H1 (cell line): ENCODE measurements at regions not wholly inside any gene's neighbourhood (a gene's known extent, or its start where the extent isn't known, plus 50 kb on each side); places are given as distances from the start of the nearest gene placed in this dataset.

ENCODE experiments used
- BACH1 ChIP-seq: IDR thresholded peaks from 2 replicates; pipeline ENCODE4 v1.6.1; 2012; ENCODE audit warnings: low read length, improper control_type of control experiment
- CHD1 ChIP-seq: IDR thresholded peaks from 2 replicates; pipeline ENCODE4 v1.6.1; 2012; ENCODE audit warnings: low read depth, low read length, improper control_type of control experiment
- CHD2 ChIP-seq: IDR thresholded peaks from 2 replicates; pipeline ENCODE4 v1.6.1; 2012; ENCODE audit warnings: low read length, improper control_type of control experiment
- EP300 ChIP-seq, 2 experiments: IDR thresholded peaks; 1 replicate in 1 of 2; 2 replicates in 1 of 2; pipeline ENCODE4 v1.6.1; 2011 to 2012; ENCODE audit warnings: low read depth in 2 of 2, low read length in 2 of 2, mild to moderate bottlenecking in 2 of 2, borderline replicate concordance in 1 of 2, inconsistent platforms in 1 of 2, moderate library complexity in 1 of 2
- GABPA ChIP-seq: IDR thresholded peaks from 2 replicates; pipeline ENCODE4 v1.6.1; 2011; ENCODE audit warnings: mild to moderate bottlenecking, low read length, moderate library complexity, borderline replicate concordance; ENCODE audit not compliant: insufficient read depth
- KDM4A ChIP-seq: IDR thresholded peaks from one replicate; pipeline ENCODE4 v1.7.1; 2012; ENCODE audit warnings: low read depth, mild to moderate bottlenecking, moderate library complexity, low read length, inconsistent platforms; ENCODE audit not compliant: severe bottlenecking
- RAD21 ChIP-seq, 2 experiments: IDR thresholded peaks in 1 of 2; conservative IDR thresholded peaks in 1 of 2; 2 replicates each; pipeline ENCODE4 v1.6.1; 2011; ENCODE audit warnings: low read depth in 2 of 2, low read length in 2 of 2, improper control_type of control experiment in 1 of 2, inconsistent platforms in 1 of 2, mild to moderate bottlenecking in 1 of 2, moderate library complexity in 1 of 2
- RNF2 ChIP-seq: fragments of 200-900, 300-1000 bp; sonication (generic); IDR thresholded peaks from 2 replicates; pipeline ENCODE4 v1.7.1; 2016; ENCODE audit warnings: borderline replicate concordance, low read depth, mild to moderate bottlenecking, antibody characterized with exemption, low read length; ENCODE audit not compliant: poor library complexity, severe bottlenecking; ENCODE audit errors: missing control alignments
- SRF ChIP-seq: IDR thresholded peaks from 2 replicates; pipeline ENCODE4 v1.6.1; 2011; ENCODE audit warnings: mild to moderate bottlenecking, low read depth, low read length, moderate library complexity
- SUZ12 ChIP-seq: fragments of 200-600 bp; sonication (generic); IDR thresholded peaks from 2 replicates; pipeline ENCODE4 v1.6.1; 2012; ENCODE audit warnings: mild to moderate bottlenecking, inconsistent platforms, low read length, moderate library complexity, mixed read lengths
- TEAD4 ChIP-seq: IDR thresholded peaks from 2 replicates; pipeline ENCODE4 v1.6.1; 2012; ENCODE audit warnings: low read depth, low read length, inconsistent platforms, mixed read lengths
- TF ChIP-seq, protein P1 (sequence below), 3 experiments: IDR thresholded peaks; 1 replicate in 2 of 3; 2 replicates in 1 of 3; pipeline versions ENCODE4 v1.5.1 to v1.6.1; 2011; ENCODE audit warnings: low read length in 3 of 3, mild to moderate bottlenecking in 3 of 3, inconsistent platforms in 2 of 3, low read depth in 1 of 3, moderate library complexity in 1 of 3; ENCODE audit not compliant: insufficient read depth in 1 of 3; ENCODE audit errors: control extremely low read depth in 1 of 3
- TF ChIP-seq, protein P2 (sequence below): IDR thresholded peaks from 2 replicates; pipeline ENCODE4 v1.6.1; 2011; ENCODE audit warnings: low read length, improper control_type of control experiment
- TF ChIP-seq, protein P3 (sequence below): IDR thresholded peaks from 2 replicates; pipeline ENCODE4 v1.6.1; 2012; ENCODE audit warnings: low read length, inconsistent platforms

DNA sequence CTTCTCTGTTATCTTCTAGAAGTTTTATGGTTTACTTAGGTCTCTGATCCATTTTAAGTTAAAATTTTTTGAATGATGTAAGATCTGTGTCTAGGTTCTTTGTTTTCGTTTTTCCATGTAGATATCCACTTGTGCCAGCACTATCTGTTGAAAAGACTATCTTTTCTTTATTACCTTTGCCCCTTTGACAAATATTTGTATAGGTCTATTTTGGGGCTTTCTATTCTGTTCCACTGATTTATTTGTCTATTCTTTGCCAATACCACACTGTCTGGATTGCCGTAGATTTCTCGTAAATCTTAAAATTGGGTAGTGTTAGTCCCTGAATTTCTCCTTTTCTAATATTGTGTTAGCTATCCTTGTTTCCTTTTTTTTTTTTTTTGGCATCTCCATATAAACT lies 71.4 kb upstream of the PDSS1 start:
- TF ChIP-seq, protein P1, sequence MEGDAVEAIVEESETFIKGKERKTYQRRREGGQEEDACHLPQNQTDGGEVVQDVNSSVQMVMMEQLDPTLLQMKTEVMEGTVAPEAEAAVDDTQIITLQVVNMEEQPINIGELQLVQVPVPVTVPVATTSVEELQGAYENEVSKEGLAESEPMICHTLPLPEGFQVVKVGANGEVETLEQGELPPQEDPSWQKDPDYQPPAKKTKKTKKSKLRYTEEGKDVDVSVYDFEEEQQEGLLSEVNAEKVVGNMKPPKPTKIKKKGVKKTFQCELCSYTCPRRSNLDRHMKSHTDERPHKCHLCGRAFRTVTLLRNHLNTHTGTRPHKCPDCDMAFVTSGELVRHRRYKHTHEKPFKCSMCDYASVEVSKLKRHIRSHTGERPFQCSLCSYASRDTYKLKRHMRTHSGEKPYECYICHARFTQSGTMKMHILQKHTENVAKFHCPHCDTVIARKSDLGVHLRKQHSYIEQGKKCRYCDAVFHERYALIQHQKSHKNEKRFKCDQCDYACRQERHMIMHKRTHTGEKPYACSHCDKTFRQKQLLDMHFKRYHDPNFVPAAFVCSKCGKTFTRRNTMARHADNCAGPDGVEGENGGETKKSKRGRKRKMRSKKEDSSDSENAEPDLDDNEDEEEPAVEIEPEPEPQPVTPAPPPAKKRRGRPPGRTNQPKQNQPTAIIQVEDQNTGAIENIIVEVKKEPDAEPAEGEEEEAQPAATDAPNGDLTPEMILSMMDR (IDR thresholded peaks at IDR 0.05; ENCODE audit: control extremely low read depth in 1 of 3, insufficient read depth in 1 of 3, low read depth in 1 of 3, low read length in 3 of 3), result no peak
- TF ChIP-seq RAD21 (IDR thresholded peaks at IDR 0.05 in 1 of 2, conservative IDR thresholded peaks at IDR 0.05 in 1 of 2; ENCODE audit: low read depth in 2 of 2, low read length in 2 of 2) (no peak), EP300 (IDR thresholded peaks at IDR 0.05; ENCODE audit: borderline replicate concordance in 1 of 2, low read depth in 2 of 2, low read length in 2 of 2) (no peak), CHD1 (no peak), KDM4A (no peak), RNF2 (no peak), SRF (no peak), BACH1 (no peak), CHD2 (no peak), GABPA (no peak), SUZ12 (no peak), TEAD4 (no peak)
- TF ChIP-seq, protein P2, sequence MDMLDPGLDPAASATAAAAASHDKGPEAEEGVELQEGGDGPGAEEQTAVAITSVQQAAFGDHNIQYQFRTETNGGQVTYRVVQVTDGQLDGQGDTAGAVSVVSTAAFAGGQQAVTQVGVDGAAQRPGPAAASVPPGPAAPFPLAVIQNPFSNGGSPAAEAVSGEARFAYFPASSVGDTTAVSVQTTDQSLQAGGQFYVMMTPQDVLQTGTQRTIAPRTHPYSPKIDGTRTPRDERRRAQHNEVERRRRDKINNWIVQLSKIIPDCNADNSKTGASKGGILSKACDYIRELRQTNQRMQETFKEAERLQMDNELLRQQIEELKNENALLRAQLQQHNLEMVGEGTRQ, result no peak
- TF ChIP-seq, protein P3, sequence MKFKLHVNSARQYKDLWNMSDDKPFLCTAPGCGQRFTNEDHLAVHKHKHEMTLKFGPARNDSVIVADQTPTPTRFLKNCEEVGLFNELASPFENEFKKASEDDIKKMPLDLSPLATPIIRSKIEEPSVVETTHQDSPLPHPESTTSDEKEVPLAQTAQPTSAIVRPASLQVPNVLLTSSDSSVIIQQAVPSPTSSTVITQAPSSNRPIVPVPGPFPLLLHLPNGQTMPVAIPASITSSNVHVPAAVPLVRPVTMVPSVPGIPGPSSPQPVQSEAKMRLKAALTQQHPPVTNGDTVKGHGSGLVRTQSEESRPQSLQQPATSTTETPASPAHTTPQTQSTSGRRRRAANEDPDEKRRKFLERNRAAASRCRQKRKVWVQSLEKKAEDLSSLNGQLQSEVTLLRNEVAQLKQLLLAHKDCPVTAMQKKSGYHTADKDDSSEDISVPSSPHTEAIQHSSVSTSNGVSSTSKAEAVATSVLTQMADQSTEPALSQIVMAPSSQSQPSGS, result no peak
